HuH-7.5 (cell line): ENCODE measurements at regions not wholly inside any gene's neighbourhood (a gene's known extent, or its start where the extent isn't known, plus 50 kb on each side); places are given as distances from the start of the nearest gene placed in this dataset.
"Not testable (repeated sequence)": the region's sequence is repeated elsewhere in the genome, so short reads cannot be mapped to it uniquely, and the experiment has no call there.

ENCODE experiments used
- DNase-seq: peaks from one replicate; pipeline ENCODE4 v3.0.0; 2011; ENCODE audit warnings: low spot score

GRCh38 chr4:49227941-49228340 is 241.9 kb downstream of the CWH43 start:
- not testable (repeated sequence) for DNase-seq

- DNase-seq: not testable (repeated sequence)
Observed at GRCh38 chr4:49229243-49229642, 243.2 kb downstream of the CWH43 start.

GRCh38 chr4:49229713-49230112 is 243.6 kb downstream of the CWH43 start:
- DNase-seq: not testable (repeated sequence)

- DNase-seq: not testable (repeated sequence)
Observed at GRCh38 chr4:49233346-49233745, 247.3 kb downstream of the CWH43 start.

- not testable (repeated sequence) for DNase-seq
Observed at GRCh38 chr4:49233749-49234148, 247.7 kb downstream of the CWH43 start.

GRCh38 chr4:49234382-49234781 is 248.3 kb downstream of the CWH43 start:
- DNase-seq: not testable (repeated sequence)

GRCh38 chr4:49235413-49236160 is 249.5 kb downstream of the CWH43 start:
- DNase-seq: not testable (repeated sequence)

- DNase-seq: not testable (repeated sequence)
Observed at GRCh38 chr4:49236474-49236873, 250.4 kb downstream of the CWH43 start.

GRCh38 chr4:49241295-49241694 is 255.2 kb downstream of the CWH43 start:
- DNase-seq: not testable (repeated sequence)

GRCh38 chr4:49262786-49263185 is 276.7 kb downstream of the CWH43 start:
- not testable (repeated sequence) for DNase-seq

- not testable (repeated sequence) for DNase-seq
Observed at GRCh38 chr4:49270435-49270834, 284.4 kb downstream of the CWH43 start.

- DNase-seq: not testable (repeated sequence)
Observed at GRCh38 chr4:49270912-49271311, 284.8 kb downstream of the CWH43 start.

- not testable (repeated sequence) for DNase-seq
Observed at GRCh38 chr4:49285905-49286304, 299.8 kb downstream of the CWH43 start.

GRCh38 chr4:49286926-49287745 is 301.1 kb downstream of the CWH43 start:
- not testable (repeated sequence) for DNase-seq

GRCh38 chr4:49287893-49288292 is 301.8 kb downstream of the CWH43 start:
- not testable (repeated sequence) for DNase-seq

- not testable (repeated sequence) for DNase-seq
Observed at GRCh38 chr4:49288796-49289195, 302.7 kb downstream of the CWH43 start.

GRCh38 chr4:49314815-49315214 is 328.7 kb downstream of the CWH43 start:
- DNase-seq: not testable (repeated sequence)

GRCh38 chr4:49320725-49321410 is 334.8 kb downstream of the CWH43 start:
- not testable (repeated sequence) for DNase-seq

GRCh38 chr4:49321511-49322300 is 335.6 kb downstream of the CWH43 start:
- not testable (repeated sequence) for DNase-seq

- not testable (repeated sequence) for DNase-seq
Observed at GRCh38 chr4:49322610-49323572, 336.8 kb downstream of the CWH43 start.
